ENCODE measurements at regions not wholly inside any gene's neighbourhood (a gene's known extent, or its start where the extent isn't known, plus 50 kb on each side); places are given as distances from the start of the nearest gene placed in this dataset.

DNA sequence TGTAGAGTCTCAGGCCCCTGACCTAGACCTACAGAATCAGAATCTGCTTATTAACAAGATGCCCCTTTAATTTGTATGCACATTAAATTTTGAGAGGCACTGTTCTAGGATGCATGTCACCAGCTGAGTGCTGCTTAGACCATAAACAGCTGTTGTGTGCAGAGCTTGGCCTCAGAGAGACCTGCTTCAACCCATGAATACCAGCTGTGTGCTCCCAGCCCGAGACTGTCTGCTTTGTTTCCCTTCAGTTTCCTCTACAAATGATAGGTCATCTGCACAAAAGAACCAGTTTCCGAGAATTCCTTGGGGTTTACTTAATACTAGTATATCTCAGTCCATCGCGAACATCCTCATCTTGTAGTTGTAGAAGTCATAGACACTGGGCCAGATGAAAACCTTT lies 158.5 kb upstream of the PFN2 start:
- Mint-ChIP-seq H3K27ac (no peak overlapping the region), H3K27me3 (ENCODE audit: low read depth) (no peaks in the 10 kb centered on the region), H3K4me3 (no peak overlapping the region), H3K4me1 (peaks cover 39 to 43% of the 10 kb centered on the region in 2 experiments), H3K9me3 (no peaks in the 10 kb centered on the region), H3K36me3 (ENCODE audit: insufficient read depth in 1 of 3, low read depth in 3 of 3) (peaks cover 0 to 7% (median 0%) of the 10 kb centered on the region in 3 experiments; a peak in 3 of 7 replicates)
- H3K9me3 ChIP-seq (ENCODE audit: control insufficient read depth, low read depth, low read length) = no peaks in the 10 kb centered on the region
- H4K91ac ChIP-seq (ENCODE audit: insufficient read length, low read depth, low read length) = no peak overlapping the region
- H3K18ac ChIP-seq (ENCODE audit: insufficient read length, low read depth, low read length) = no peak overlapping the region
- no peak overlapping the region for H2BK15ac ChIP-seq (ENCODE audit: low read depth, low read length)
- H4K20me1 ChIP-seq (ENCODE audit: control insufficient read depth, insufficient read depth, insufficient read length) = no peaks in the 10 kb centered on the region
- H3K56ac ChIP-seq (ENCODE audit: insufficient read length, low read depth, low read length) = no peak overlapping the region
- peaks cover 4% of the 10 kb centered on the region for H3K23me2 ChIP-seq (ENCODE audit: insufficient read length, low read depth, low read length, poor library complexity, severe bottlenecking)
- H3K23ac ChIP-seq (ENCODE audit: insufficient read length, low read depth, low read length) = no peak overlapping the region
- H3K27me3 ChIP-seq (ENCODE audit: insufficient read depth, low read length) = no peaks in the 10 kb centered on the region
- no peak for DNase-seq
- H4K8ac ChIP-seq (replicated peaks; ENCODE audit: insufficient read length, low read depth, low read length) = no peak overlapping the region
- H2BK120ac ChIP-seq (ENCODE audit: low read depth, low read length, poor library complexity, severe bottlenecking) = no peak overlapping the region
- no peak overlapping the region for H2BK20ac ChIP-seq (ENCODE audit: low read depth, low read length, poor library complexity, severe bottlenecking)
- H3K14ac ChIP-seq (ENCODE audit: insufficient read depth, low read length) = no peak overlapping the region
- no peak overlapping the region for H2AFZ ChIP-seq (ENCODE audit: low read length)
- no peak overlapping the region for H2BK12ac ChIP-seq (ENCODE audit: insufficient read length, low read depth, low read length)
- H3K27ac ChIP-seq (ENCODE audit: insufficient read length, low read depth, low read length) = no peak overlapping the region
- no peak overlapping the region for H3K4ac ChIP-seq (ENCODE audit: low read depth, low read length)
- no peak overlapping the region for H2BK5ac ChIP-seq (ENCODE audit: insufficient read length, low read length)
- TF ChIP-seq, protein P1, sequence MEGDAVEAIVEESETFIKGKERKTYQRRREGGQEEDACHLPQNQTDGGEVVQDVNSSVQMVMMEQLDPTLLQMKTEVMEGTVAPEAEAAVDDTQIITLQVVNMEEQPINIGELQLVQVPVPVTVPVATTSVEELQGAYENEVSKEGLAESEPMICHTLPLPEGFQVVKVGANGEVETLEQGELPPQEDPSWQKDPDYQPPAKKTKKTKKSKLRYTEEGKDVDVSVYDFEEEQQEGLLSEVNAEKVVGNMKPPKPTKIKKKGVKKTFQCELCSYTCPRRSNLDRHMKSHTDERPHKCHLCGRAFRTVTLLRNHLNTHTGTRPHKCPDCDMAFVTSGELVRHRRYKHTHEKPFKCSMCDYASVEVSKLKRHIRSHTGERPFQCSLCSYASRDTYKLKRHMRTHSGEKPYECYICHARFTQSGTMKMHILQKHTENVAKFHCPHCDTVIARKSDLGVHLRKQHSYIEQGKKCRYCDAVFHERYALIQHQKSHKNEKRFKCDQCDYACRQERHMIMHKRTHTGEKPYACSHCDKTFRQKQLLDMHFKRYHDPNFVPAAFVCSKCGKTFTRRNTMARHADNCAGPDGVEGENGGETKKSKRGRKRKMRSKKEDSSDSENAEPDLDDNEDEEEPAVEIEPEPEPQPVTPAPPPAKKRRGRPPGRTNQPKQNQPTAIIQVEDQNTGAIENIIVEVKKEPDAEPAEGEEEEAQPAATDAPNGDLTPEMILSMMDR (conservative IDR thresholded peaks at IDR 0.05) = no peak
- no peaks in the 10 kb centered on the region for H3K79me2 ChIP-seq (ENCODE audit: insufficient read depth, low read length)
- no peak overlapping the region for H3K4me2 ChIP-seq (ENCODE audit: insufficient read depth, insufficient read length, low read length)
- no peak overlapping the region for H3K9ac ChIP-seq (ENCODE audit: extremely low read depth, insufficient read length, low read length)
- H4K5ac ChIP-seq (ENCODE audit: insufficient read length, low read depth, low read length) = no peak overlapping the region
- no CpG with 5 or more reads among the region's 4 CpGs for WGBS (ENCODE audit: extremely low coverage, insufficient read length, low lambda C conversion rate)
- H3K4me1 ChIP-seq (ENCODE audit: insufficient read depth, low read length) = peaks cover 17% of the 10 kb centered on the region; the same call in 1 of the 2 replicates
- H2AK5ac ChIP-seq (ENCODE audit: insufficient read length, low read length) = no peak overlapping the region
- H3K79me1 ChIP-seq (ENCODE audit: insufficient read depth, low read depth, low read length, poor library complexity, severe bottlenecking) = no peaks in the 10 kb centered on the region
- no peak overlapping the region for H3T11ph ChIP-seq (ENCODE audit: low read length)
